ENCODE measurements at regions not wholly inside any gene's neighbourhood (a gene's known extent, or its start where the extent isn't known, plus 50 kb on each side); places are given as distances from the start of the nearest gene placed in this dataset.

- CTCF ChIA-PET = no interaction called here
- Mint-ChIP-seq H3K36me3 (ENCODE audit: low read depth) (no peaks in the 10 kb centered on the region), H3K27me3 (peaks cover under 1% of the 10 kb centered on the region), H3K4me3 (no peak overlapping the region), H3K9me3 (no peaks in the 10 kb centered on the region), H3K4me1 (no peaks in the 10 kb centered on the region), H3K27ac (no peak overlapping the region)
- DNase-seq (no peak), ATAC-seq (ENCODE audit: low read depth) (no peak)
- TF ChIP-seq CTCF (IDR thresholded peaks at IDR 0.05) = no peak
- POLR2A ChIA-PET = no interaction called here
- intact Hi-C loops (cut with micrococcal nuclease) = no loop called here
Observed at GRCh38 chr16:54540525-54541180, 254.1 kb upstream of the IRX3 start.

- CTCF ChIA-PET = interaction anchor here (0.6 kb wide), 1 partner anchor 249 kb away, joined by 3 read pairs; no protein-coding TSS in a partner anchor
- H3K4me3 Mint-ChIP-seq = no peak overlapping the region
- H3K27ac Mint-ChIP-seq = no peak overlapping the region
- POLR2A ChIA-PET = no interaction called here
- no peak for TF ChIP-seq CTCF (IDR thresholded peaks at IDR 0.05)
- no peaks in the 10 kb centered on the region for H3K27me3 Mint-ChIP-seq
- intact Hi-C loops (cut with micrococcal nuclease) = no loop called here
- no peak for DNase-seq
- no peak for ATAC-seq (ENCODE audit: low read depth)
- H3K4me1 Mint-ChIP-seq = no peaks in the 10 kb centered on the region
- no peaks in the 10 kb centered on the region for H3K9me3 Mint-ChIP-seq
- no peaks in the 10 kb centered on the region for H3K36me3 Mint-ChIP-seq (ENCODE audit: low read depth)
Observed at GRCh38 chr16:54538276-54538675, 251.7 kb upstream of the IRX3 start.

GRCh38 chr16:54533856-54534490 lies 247.4 kb upstream of the IRX3 start:
- no peak overlapping the region for H3K27ac Mint-ChIP-seq
- no peaks in the 10 kb centered on the region for H3K36me3 Mint-ChIP-seq (ENCODE audit: low read depth)
- intact Hi-C loops (cut with micrococcal nuclease) = no loop called here
- H3K27me3 Mint-ChIP-seq = no peaks in the 10 kb centered on the region
- ChIA-PET CTCF (no interaction called here), POLR2A (no interaction called here)
- no peak overlapping the region for H3K4me3 Mint-ChIP-seq
- no peak for ATAC-seq (ENCODE audit: low read depth)
- no peak for DNase-seq
- H3K4me1 Mint-ChIP-seq = no peaks in the 10 kb centered on the region
- H3K9me3 Mint-ChIP-seq = no peaks in the 10 kb centered on the region
- no peak for TF ChIP-seq CTCF (IDR thresholded peaks at IDR 0.05)

GRCh38 chr16:54526916-54527315 lies 240.3 kb upstream of the IRX3 start:
- Mint-ChIP-seq H3K4me3 (no peak overlapping the region), H3K9me3 (peaks cover 6% of the 10 kb centered on the region), H3K27ac (no peak overlapping the region), H3K36me3 (ENCODE audit: low read depth) (no peaks in the 10 kb centered on the region), H3K4me1 (no peaks in the 10 kb centered on the region), H3K27me3 (peaks cover 2% of the 10 kb centered on the region)
- ATAC-seq (ENCODE audit: low read depth) (no peak), DNase-seq (no peak)
- intact Hi-C loops (cut with micrococcal nuclease) = no loop called here
- no peak for TF ChIP-seq CTCF (IDR thresholded peaks at IDR 0.05)
- ChIA-PET POLR2A (no interaction called here), CTCF (no interaction called here)

- H3K9me3 Mint-ChIP-seq = peaks cover 6% of the 10 kb centered on the region
- POLR2A ChIA-PET = no interaction called here
Observed at GRCh38 chr16:54526087-54526486, 239.5 kb upstream of the IRX3 start.

More at GRCh38 chr16:54526087-54526486, 239.5 kb upstream of the IRX3 start:
- Mint-ChIP-seq H3K27me3 (peaks cover 2% of the 10 kb centered on the region), H3K4me3 (no peak overlapping the region), H3K27ac (no peak overlapping the region), H3K4me1 (no peaks in the 10 kb centered on the region), H3K36me3 (ENCODE audit: low read depth) (no peaks in the 10 kb centered on the region)
- intact Hi-C loops (cut with micrococcal nuclease) = no loop called here
- ATAC-seq (ENCODE audit: low read depth) (no peak), DNase-seq (no peak)
- no peak for TF ChIP-seq CTCF (IDR thresholded peaks at IDR 0.05)
- CTCF ChIA-PET = no interaction called here

All from activated B cell treated with CpG ODN at 0.5 μM for 24 hours (primary cell).